ENCODE measurements at regions not wholly inside any gene's neighbourhood (a gene's known extent, or its start where the extent isn't known, plus 50 kb on each side); places are given as distances from the start of the nearest gene placed in this dataset.

GRCh38 chr1:38257374-38257773 is 210.8 kb upstream of the POU3F1 start:
- no peak for TF ChIP-seq CTCF (IDR thresholded peaks at IDR 0.05; ENCODE audit: insufficient read depth, low read depth, low read length)
- H3K4me3 ChIP-seq (ENCODE audit: low read depth, low read length): no peak overlapping the region
- no peak for DNase-seq (ENCODE audit: low read depth)

- no peak overlapping the region for H3K4me3 ChIP-seq (ENCODE audit: low read depth, low read length)
- no peak for DNase-seq (ENCODE audit: low read depth)
- TF ChIP-seq CTCF (IDR thresholded peaks at IDR 0.05; ENCODE audit: insufficient read depth, low read depth, low read length): no peak
Measured at GRCh38 chr1:38256072-38256471, 209.5 kb upstream of the POU3F1 start.

- DNase-seq (ENCODE audit: low read depth): no peak
- H3K4me3 ChIP-seq (ENCODE audit: low read depth, low read length): no peak overlapping the region
- TF ChIP-seq CTCF (IDR thresholded peaks at IDR 0.05; ENCODE audit: insufficient read depth, low read depth, low read length): no peak
Measured at GRCh38 chr1:38253314-38253713, 206.7 kb upstream of the POU3F1 start.

- H3K4me3 ChIP-seq (ENCODE audit: low read depth, low read length): no peak overlapping the region
- TF ChIP-seq CTCF (IDR thresholded peaks at IDR 0.05; ENCODE audit: insufficient read depth, low read depth, low read length): no peak
- DNase-seq (ENCODE audit: low read depth): no peak
Measured at GRCh38 chr1:38250356-38250755, 203.8 kb upstream of the POU3F1 start.

GRCh38 chr1:38249001-38249400 is 202.4 kb upstream of the POU3F1 start:
- no peak for TF ChIP-seq CTCF (IDR thresholded peaks at IDR 0.05; ENCODE audit: insufficient read depth, low read depth, low read length)
- no peak for DNase-seq (ENCODE audit: low read depth)
- H3K4me3 ChIP-seq (ENCODE audit: low read depth, low read length): no peak overlapping the region

GRCh38 chr1:38246955-38247952 is 200.7 kb upstream of the POU3F1 start:
- TF ChIP-seq CTCF (IDR thresholded peaks at IDR 0.05; ENCODE audit: insufficient read depth, low read depth, low read length): no peak
- peak; percentile 56 for DNase-seq (ENCODE audit: low read depth)
- no peak overlapping the region for H3K4me3 ChIP-seq (ENCODE audit: low read depth, low read length)

Measured in fibroblast of villous mesenchyme (primary cell).